ENCODE measurements at regions not wholly inside any gene's neighbourhood (a gene's known extent, or its start where the extent isn't known, plus 50 kb on each side); places are given as distances from the start of the nearest gene placed in this dataset.

DNA sequence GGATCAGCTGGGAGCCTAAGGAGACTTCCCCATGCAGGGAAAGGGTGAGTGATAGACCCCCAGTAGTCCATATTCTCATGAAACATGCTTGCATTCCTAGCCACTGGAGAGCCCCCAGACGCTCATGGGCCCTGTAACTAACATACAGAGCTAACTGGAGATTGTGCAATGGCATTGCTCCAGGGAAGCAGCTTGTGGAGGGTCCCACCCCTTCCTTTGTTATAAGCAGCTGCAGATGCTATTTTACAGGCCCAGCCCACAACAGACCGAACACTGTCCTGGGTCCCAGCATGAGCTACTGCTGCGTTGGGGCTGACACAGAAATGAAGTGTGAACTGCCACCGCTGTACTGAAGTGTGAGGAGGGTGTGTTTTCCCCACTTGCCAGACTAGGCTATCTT is 1465.7 kb upstream of the DIAPH2 start:
- Histone ChIP-seq H3K36me3 (no peaks in the 10 kb centered on the region), H3K9me3 (no peaks in the 10 kb centered on the region), H3K4me3 (no peak overlapping the region), H3K4me1 (no peaks in the 10 kb centered on the region), H3K27me3 (ENCODE audit: low read depth) (no peaks in the 10 kb centered on the region), H3K27ac (no peak overlapping the region)
- ATAC-seq, result no peak
- TF ChIP-seq, protein P1, sequence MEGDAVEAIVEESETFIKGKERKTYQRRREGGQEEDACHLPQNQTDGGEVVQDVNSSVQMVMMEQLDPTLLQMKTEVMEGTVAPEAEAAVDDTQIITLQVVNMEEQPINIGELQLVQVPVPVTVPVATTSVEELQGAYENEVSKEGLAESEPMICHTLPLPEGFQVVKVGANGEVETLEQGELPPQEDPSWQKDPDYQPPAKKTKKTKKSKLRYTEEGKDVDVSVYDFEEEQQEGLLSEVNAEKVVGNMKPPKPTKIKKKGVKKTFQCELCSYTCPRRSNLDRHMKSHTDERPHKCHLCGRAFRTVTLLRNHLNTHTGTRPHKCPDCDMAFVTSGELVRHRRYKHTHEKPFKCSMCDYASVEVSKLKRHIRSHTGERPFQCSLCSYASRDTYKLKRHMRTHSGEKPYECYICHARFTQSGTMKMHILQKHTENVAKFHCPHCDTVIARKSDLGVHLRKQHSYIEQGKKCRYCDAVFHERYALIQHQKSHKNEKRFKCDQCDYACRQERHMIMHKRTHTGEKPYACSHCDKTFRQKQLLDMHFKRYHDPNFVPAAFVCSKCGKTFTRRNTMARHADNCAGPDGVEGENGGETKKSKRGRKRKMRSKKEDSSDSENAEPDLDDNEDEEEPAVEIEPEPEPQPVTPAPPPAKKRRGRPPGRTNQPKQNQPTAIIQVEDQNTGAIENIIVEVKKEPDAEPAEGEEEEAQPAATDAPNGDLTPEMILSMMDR (IDR thresholded peaks at IDR 0.05), result no peak
- intact Hi-C loops (cut with DNase I), result no loop called here
- DNase-seq, result no peak

DNA sequence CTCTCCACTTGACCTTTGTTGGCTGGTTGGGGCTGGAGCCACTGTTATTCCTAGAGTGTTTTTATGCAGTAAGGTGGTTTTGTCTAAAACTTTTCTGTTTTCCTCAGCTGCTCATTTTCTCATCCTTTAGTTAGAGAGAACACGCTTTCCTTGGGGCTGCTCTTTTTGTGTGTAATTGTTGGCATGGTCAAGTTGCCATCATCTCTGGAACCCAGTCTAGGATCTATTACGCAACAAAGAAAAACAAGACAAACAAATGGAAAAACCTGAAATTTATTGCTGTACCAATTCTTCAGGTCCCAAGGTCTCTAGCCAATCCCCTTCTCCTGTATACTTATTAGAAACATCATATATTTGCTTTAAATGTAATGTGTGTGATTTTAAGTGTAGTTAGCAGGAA is 1436.3 kb upstream of the DIAPH2 start:
- intact Hi-C loops (cut with DNase I), result no loop called here
- TF ChIP-seq, protein P1 (IDR thresholded peaks at IDR 0.05), result no peak
- ATAC-seq, result no peak
- no peaks in the 10 kb centered on the region for H3K9me3 ChIP-seq
- H3K4me3 ChIP-seq, result no peak overlapping the region
- DNase-seq, result no peak
- H3K27ac ChIP-seq, result no peak overlapping the region
- H3K4me1 ChIP-seq, result no peaks in the 10 kb centered on the region
- no peaks in the 10 kb centered on the region for H3K36me3 ChIP-seq
- H3K27me3 ChIP-seq (ENCODE audit: low read depth), result no peaks in the 10 kb centered on the region

DNA sequence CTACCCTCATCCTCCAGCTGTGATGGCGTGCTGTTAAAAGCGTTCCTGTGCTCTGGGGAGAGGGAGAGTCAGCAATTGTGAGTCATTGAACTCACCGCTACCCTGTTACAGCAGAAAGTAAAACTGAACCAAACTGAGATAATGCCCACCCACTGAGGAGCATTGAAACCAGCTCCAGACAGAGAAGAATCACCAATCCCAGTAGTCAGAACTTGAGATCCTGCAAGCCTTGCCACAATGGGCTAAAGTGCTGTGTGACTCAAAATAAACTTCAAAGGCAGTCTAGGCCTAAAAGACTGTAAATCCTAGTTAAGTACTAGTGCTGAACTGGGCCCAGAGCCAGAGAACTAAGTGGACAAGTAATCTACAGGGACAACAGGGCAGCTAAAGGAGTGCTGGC is 1394.2 kb upstream of the DIAPH2 start:
- Histone ChIP-seq H3K9me3 (no peaks in the 10 kb centered on the region), H3K27me3 (ENCODE audit: low read depth) (no peaks in the 10 kb centered on the region), H3K36me3 (no peaks in the 10 kb centered on the region), H3K4me3 (no peak overlapping the region), H3K4me1 (no peaks in the 10 kb centered on the region), H3K27ac (no peak overlapping the region)
- no peak for DNase-seq
- ATAC-seq, result no peak
- intact Hi-C loops (cut with DNase I), result no loop called here
- TF ChIP-seq, protein P1 (IDR thresholded peaks at IDR 0.05), result no peak

DNA sequence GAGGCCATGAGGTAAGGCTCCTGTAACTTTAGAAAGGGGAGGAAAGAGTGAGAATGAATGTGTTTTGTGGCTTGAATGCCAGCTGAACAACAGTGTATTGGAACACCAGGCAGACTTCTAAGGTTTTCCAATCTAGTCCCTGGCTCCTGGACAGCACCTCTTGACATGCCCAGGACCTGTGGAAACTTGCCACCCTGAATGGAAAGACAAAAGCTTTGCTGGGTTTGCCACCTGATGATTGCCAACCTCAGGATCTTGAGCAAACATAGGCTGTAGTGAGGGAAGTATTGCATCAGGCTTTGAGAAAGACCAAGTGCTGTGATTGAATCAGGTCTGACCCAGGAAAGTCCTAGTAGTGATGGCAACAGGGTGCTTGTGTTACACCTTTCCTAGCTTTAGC is 1393.1 kb upstream of the DIAPH2 start:
- TF ChIP-seq, protein P1 (IDR thresholded peaks at IDR 0.05), result no peak
- intact Hi-C loops (cut with DNase I), result no loop called here
- Histone ChIP-seq H3K27me3 (ENCODE audit: low read depth) (no peaks in the 10 kb centered on the region), H3K4me3 (no peak overlapping the region), H3K36me3 (no peaks in the 10 kb centered on the region), H3K4me1 (no peaks in the 10 kb centered on the region), H3K27ac (no peak overlapping the region), H3K9me3 (no peaks in the 10 kb centered on the region)
- DNase-seq, result no peak
- ATAC-seq, result no peak

DNA sequence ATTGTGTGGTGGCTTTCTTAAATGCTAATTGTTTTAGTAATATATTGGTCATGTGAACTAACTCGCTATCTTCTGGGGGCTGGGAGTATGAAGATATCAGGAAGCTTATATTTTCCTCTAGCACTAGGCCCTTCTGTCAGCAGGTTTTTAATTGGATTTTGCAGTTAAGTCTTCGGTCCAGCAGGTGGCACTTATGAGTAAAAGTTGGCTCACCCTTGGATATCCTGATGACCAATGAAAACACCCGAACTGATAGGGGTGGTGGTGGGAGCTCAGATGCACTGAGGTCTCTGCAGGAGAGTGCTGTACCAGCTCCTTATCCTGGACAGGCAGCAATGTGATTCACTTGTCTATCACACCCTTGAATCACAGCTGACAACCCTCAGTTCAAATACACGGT is 1365.8 kb upstream of the DIAPH2 start:
- intact Hi-C loops (cut with DNase I), result no loop called here
- no peak for DNase-seq
- H3K9me3 ChIP-seq, result no peaks in the 10 kb centered on the region

More for the DNA sequence above, 1365.8 kb upstream of the DIAPH2 start:
- no peak overlapping the region for H3K4me3 ChIP-seq
- no peak for ATAC-seq
- H3K27me3 ChIP-seq (ENCODE audit: low read depth), result no peaks in the 10 kb centered on the region
- H3K27ac ChIP-seq, result no peak overlapping the region
- no peaks in the 10 kb centered on the region for H3K4me1 ChIP-seq
- no peaks in the 10 kb centered on the region for H3K36me3 ChIP-seq
- TF ChIP-seq, protein P1 (IDR thresholded peaks at IDR 0.05), result no peak
